ENCODE measurements at regions not wholly inside any gene's neighbourhood (a gene's known extent, or its start where the extent isn't known, plus 50 kb on each side); places are given as distances from the start of the nearest gene placed in this dataset.

- TF ChIP-seq EZH2phosphoT487 (IDR thresholded peaks at IDR 0.05; ENCODE audit: borderline replicate concordance, low read depth, low read length) (no peak), CTCF (conservative IDR thresholded peaks at IDR 0.05; ENCODE audit: low read length) (no peak)
- no peaks in the 10 kb centered on the region for H3K79me2 ChIP-seq (ENCODE audit: insufficient read depth, low read depth, low read length)
- H3K9me3 ChIP-seq (ENCODE audit: low read length), result no peaks in the 10 kb centered on the region
- no peak overlapping the region; the same call in 1 of the 2 replicates for H2AFZ ChIP-seq (ENCODE audit: low read length)
- intact Hi-C loops (cut with micrococcal nuclease; ENCODE audit: unreplicated experiment), result loop anchor here (1.0 to 10.0 kb wide), 5 partner anchors 90 to 516 kb away; no protein-coding TSS in a partner anchor
- no peaks in the 10 kb centered on the region for H3K36me3 ChIP-seq (ENCODE audit: insufficient read depth, low read length)
- peaks cover 71% of the 10 kb centered on the region for H3K4me1 ChIP-seq (ENCODE audit: insufficient read depth, low read length, poor library complexity, severe bottlenecking)
- H3K27ac ChIP-seq (ENCODE audit: low read depth, low read length, poor library complexity, severe bottlenecking), result peak overlapping the region; percentile 95
- POLR2A ChIA-PET, result interaction anchor here (0.6 to 3.4 kb wide), 17 partner anchors 9 to 187 kb away, joined by 3 to 19 read pairs (median 5); no protein-coding TSS in a partner anchor
- BruUV-seq (replicated peaks), result no TSS peak
- CTCF ChIA-PET (ENCODE audit: unreplicated experiment), result no interaction called here
- no peaks in the 10 kb centered on the region for H3K9me2 ChIP-seq (ENCODE audit: insufficient read depth, low read length)
- H4K20me1 ChIP-seq (ENCODE audit: insufficient read depth, low read length), result no peaks in the 10 kb centered on the region
- peak overlapping the region; percentile 85 for H3K4me2 ChIP-seq (ENCODE audit: low read length)
- peak; percentile 99 for DNase-seq (ENCODE audit: low spot score)
- H3K4me3 ChIP-seq (ENCODE audit: low read depth, low read length, poor library complexity, severe bottlenecking), result peak overlapping the region; percentile 55
Measured at GRCh38 chr7:47670729-47671128, 88.8 kb upstream of the TNS3 start.

- Histone ChIP-seq H3K9me2 (ENCODE audit: insufficient read depth, low read length) (no peaks in the 10 kb centered on the region), H3K4me1 (ENCODE audit: insufficient read depth, low read length, poor library complexity, severe bottlenecking) (peaks cover 68% of the 10 kb centered on the region), H3K4me3 (ENCODE audit: low read depth, low read length, poor library complexity, severe bottlenecking) (no peak overlapping the region), H2AFZ (ENCODE audit: low read length) (peak overlapping the region; percentile 52), H4K20me1 (ENCODE audit: insufficient read depth, low read length) (no peaks in the 10 kb centered on the region), H3K79me2 (ENCODE audit: insufficient read depth, low read depth, low read length) (no peaks in the 10 kb centered on the region), H3K27ac (ENCODE audit: low read depth, low read length, poor library complexity, severe bottlenecking) (peak overlapping the region; percentile 95), H3K9me3 (ENCODE audit: low read length) (no peaks in the 10 kb centered on the region), H3K36me3 (ENCODE audit: insufficient read depth, low read length) (no peaks in the 10 kb centered on the region), H3K4me2 (ENCODE audit: low read length) (peak overlapping the region; percentile 58)
- peak; percentile 31 for DNase-seq (ENCODE audit: low spot score)
- BruUV-seq (replicated peaks), result no TSS peak
- intact Hi-C loops (cut with micrococcal nuclease; ENCODE audit: unreplicated experiment), result loop anchor here (1.0 to 10.0 kb wide), 7 partner anchors 43 to 515 kb away; no protein-coding TSS in a partner anchor
- POLR2A ChIA-PET, result interaction anchor here (0.5 to 3.4 kb wide), 15 partner anchors 8 to 222 kb away, joined by 3 to 19 read pairs (median 5); no protein-coding TSS in a partner anchor
- CTCF ChIA-PET (ENCODE audit: unreplicated experiment), result no interaction called here
- TF ChIP-seq CTCF (conservative IDR thresholded peaks at IDR 0.05; ENCODE audit: low read length) (no peak), EZH2phosphoT487 (IDR thresholded peaks at IDR 0.05; ENCODE audit: borderline replicate concordance, low read depth, low read length) (no peak)
Measured at GRCh38 chr7:47669901-47670384, 88.0 kb upstream of the TNS3 start.

GRCh38 chr7:47669178-47669891, 87.4 kb upstream of the TNS3 start:
- Histone ChIP-seq H3K4me1 (ENCODE audit: insufficient read depth, low read length, poor library complexity, severe bottlenecking) (peaks cover 62% of the 10 kb centered on the region), H3K9me2 (ENCODE audit: insufficient read depth, low read length) (no peaks in the 10 kb centered on the region), H3K36me3 (ENCODE audit: insufficient read depth, low read length) (no peaks in the 10 kb centered on the region), H3K9me3 (ENCODE audit: low read length) (no peaks in the 10 kb centered on the region), H3K4me3 (ENCODE audit: low read depth, low read length, poor library complexity, severe bottlenecking) (peak overlapping the region; percentile 14), H3K27ac (ENCODE audit: low read depth, low read length, poor library complexity, severe bottlenecking) (peak overlapping the region; percentile 95), H3K4me2 (ENCODE audit: low read length) (peak overlapping the region; percentile 58), H2AFZ (ENCODE audit: low read length) (peak overlapping the region; percentile 52), H4K20me1 (ENCODE audit: insufficient read depth, low read length) (no peaks in the 10 kb centered on the region), H3K79me2 (ENCODE audit: insufficient read depth, low read depth, low read length) (no peaks in the 10 kb centered on the region)
- BruUV-seq (replicated peaks), result no TSS peak
- POLR2A ChIA-PET, result interaction anchor here (0.5 to 3.4 kb wide), 10 partner anchors 8 to 221 kb away, joined by 3 to 19 read pairs (median 6); no protein-coding TSS in a partner anchor
- DNase-seq (ENCODE audit: low spot score), result peak; percentile 91
- intact Hi-C loops (cut with micrococcal nuclease; ENCODE audit: unreplicated experiment), result loop anchor here (1.0 to 2.0 kb wide), 2 partner anchors 43 to 68 kb away; no protein-coding TSS in a partner anchor
- CTCF ChIA-PET (ENCODE audit: unreplicated experiment), result no interaction called here
- peak; percentile 27; the same call in 1 of the 2 replicates for TF ChIP-seq CTCF (conservative IDR thresholded peaks at IDR 0.05; ENCODE audit: low read length)
- TF ChIP-seq EZH2phosphoT487 (IDR thresholded peaks at IDR 0.05; ENCODE audit: borderline replicate concordance, low read depth, low read length), result no peak

All from OCI-LY7 (cell line).